Endothelial cell (in vitro differentiated cells): ENCODE measurements at regions not wholly inside any gene's neighbourhood (a gene's known extent, or its start where the extent isn't known, plus 50 kb on each side); places are given as distances from the start of the nearest gene placed in this dataset.
A peak's percentile ranks its signal among the peaks of the same experiment; 100 is the strongest.
"Not testable (repeated sequence)": the region's sequence is repeated elsewhere in the genome, so short reads cannot be mapped to it uniquely, and the experiment has no call there.

Source experiments
- DNase-seq: peaks from one replicate; pipeline ENCODE4 v3.0.0; 2021; ENCODE audit warnings: low spot score
- H3K27ac Mint-ChIP-seq: one replicate; pipeline ENCODE4 v1.8.0; 2021; ENCODE audit warnings: mixed read lengths, inconsistent platforms; ENCODE audit not compliant: unreplicated experiment
- H3K27me3 Mint-ChIP-seq: one replicate; pipeline ENCODE4 v1.8.0; 2021; ENCODE audit warnings: mild to moderate bottlenecking, moderate library complexity, mixed read lengths, inconsistent platforms; ENCODE audit not compliant: unreplicated experiment
- H3K36me3 Mint-ChIP-seq: one replicate; pipeline ENCODE4 v1.8.0; 2021; ENCODE audit warnings: mild to moderate bottlenecking, low read depth, mixed read lengths, inconsistent platforms; ENCODE audit not compliant: unreplicated experiment
- H3K4me1 Mint-ChIP-seq: one replicate; pipeline ENCODE4 v1.8.0; 2021; ENCODE audit warnings: mild to moderate bottlenecking, mixed read lengths, inconsistent platforms; ENCODE audit not compliant: unreplicated experiment
- H3K4me3 Mint-ChIP-seq: one replicate; pipeline ENCODE4 v1.8.0; 2021; ENCODE audit warnings: mild to moderate bottlenecking, mixed read lengths, inconsistent platforms; ENCODE audit not compliant: unreplicated experiment
- H3K9me3 Mint-ChIP-seq: one replicate; pipeline ENCODE4 v1.8.0; 2021; ENCODE audit warnings: mixed read lengths, inconsistent platforms; ENCODE audit not compliant: unreplicated experiment
- CTCF ChIP-seq: fragments of 200-600 bp; sonication (generic); IDR thresholded peaks from one replicate; pipeline ENCODE4 v1.5.0; 2021; ENCODE audit warnings: antibody characterized with exemption; ENCODE audit not compliant: unreplicated experiment

GRCh38 chr6:134748484-134748883, 201.4 kb downstream of the ALDH8A1 start:
- no peak overlapping the region for H3K27ac Mint-ChIP-seq
- no peaks in the 10 kb centered on the region for H3K36me3 Mint-ChIP-seq
- DNase-seq: no peak
- TF ChIP-seq CTCF: no peak
- no peaks in the 10 kb centered on the region for H3K27me3 Mint-ChIP-seq
- H3K9me3 Mint-ChIP-seq: no peaks in the 10 kb centered on the region
- no peaks in the 10 kb centered on the region for H3K4me1 Mint-ChIP-seq
- H3K4me3 Mint-ChIP-seq: no peak overlapping the region

- H3K27ac Mint-ChIP-seq, H3K4me1 Mint-ChIP-seq, H3K9me3 Mint-ChIP-seq, H3K27me3 Mint-ChIP-seq, H3K4me3 Mint-ChIP-seq, DNase-seq, H3K36me3 Mint-ChIP-seq: not testable (repeated sequence)
These were observed 202.7 kb downstream of the ALDH8A1 start for GRCh38 chr6:134747197-134747596.

- no peaks in the 10 kb centered on the region for H3K36me3 Mint-ChIP-seq
- DNase-seq: no peak
- no peaks in the 10 kb centered on the region for H3K9me3 Mint-ChIP-seq
- H3K27me3 Mint-ChIP-seq: no peaks in the 10 kb centered on the region
- H3K27ac Mint-ChIP-seq: no peak overlapping the region
- no peaks in the 10 kb centered on the region for H3K4me1 Mint-ChIP-seq
- no peak for TF ChIP-seq CTCF
- no peak overlapping the region for H3K4me3 Mint-ChIP-seq
These were observed 203.8 kb downstream of the ALDH8A1 start for GRCh38 chr6:134746140-134746539.

DNA sequence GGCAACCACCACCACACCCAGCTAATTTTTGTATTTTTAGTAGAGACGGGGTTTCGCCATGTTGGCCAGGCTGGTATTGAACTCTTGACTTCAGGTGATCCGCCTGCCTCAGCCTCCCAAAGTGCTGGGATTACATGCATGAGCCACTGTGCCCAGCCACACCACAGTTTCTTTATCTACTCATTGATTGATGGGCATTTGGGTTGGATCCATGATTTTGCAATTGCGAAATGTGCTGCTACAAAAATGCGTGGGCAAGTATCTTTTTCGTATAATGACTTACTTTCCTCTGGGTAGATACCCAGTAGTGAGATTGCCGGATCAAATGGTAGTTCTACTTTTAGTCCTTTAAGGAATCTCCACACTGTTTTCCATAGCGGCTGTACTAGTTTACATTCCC, 204.7 kb downstream of the ALDH8A1 start:
- H3K4me3 Mint-ChIP-seq, H3K27me3 Mint-ChIP-seq, H3K36me3 Mint-ChIP-seq, H3K27ac Mint-ChIP-seq, H3K9me3 Mint-ChIP-seq, DNase-seq, H3K4me1 Mint-ChIP-seq: not testable (repeated sequence)

GRCh38 chr6:134744301-134744700, 205.6 kb downstream of the ALDH8A1 start:
- no peaks in the 10 kb centered on the region for H3K9me3 Mint-ChIP-seq
- H3K4me1 Mint-ChIP-seq: no peaks in the 10 kb centered on the region
- no peaks in the 10 kb centered on the region for H3K36me3 Mint-ChIP-seq
- no peak overlapping the region for H3K27ac Mint-ChIP-seq
- H3K4me3 Mint-ChIP-seq: no peak overlapping the region
- TF ChIP-seq CTCF: no peak
- DNase-seq: no peak
- no peaks in the 10 kb centered on the region for H3K27me3 Mint-ChIP-seq

DNA sequence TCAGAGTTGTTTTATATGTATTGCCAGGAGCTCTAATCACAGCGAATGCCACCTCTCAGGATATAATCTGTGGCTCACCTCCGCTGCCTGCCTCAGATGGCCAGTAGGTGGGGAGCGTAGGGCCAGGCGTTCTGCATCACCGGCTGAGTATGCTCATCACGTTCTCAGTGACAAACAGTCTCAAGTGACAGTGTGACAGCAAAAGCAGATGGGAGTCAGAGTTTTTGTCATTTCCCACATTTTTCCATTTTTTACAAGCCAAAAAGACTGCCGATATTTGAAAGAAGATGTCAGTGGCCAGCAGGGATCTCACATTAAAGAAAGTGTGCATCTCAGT, 208.7 kb downstream of the ALDH8A1 start:
- H3K4me1 Mint-ChIP-seq: no peaks in the 10 kb centered on the region
- H3K36me3 Mint-ChIP-seq: no peaks in the 10 kb centered on the region
- H3K27ac Mint-ChIP-seq: no peak overlapping the region
- TF ChIP-seq CTCF: no peak
- H3K4me3 Mint-ChIP-seq: no peak overlapping the region
- no peaks in the 10 kb centered on the region for H3K27me3 Mint-ChIP-seq
- no peaks in the 10 kb centered on the region for H3K9me3 Mint-ChIP-seq
- DNase-seq: peak; percentile 7
